HG03469 (cell line): ENCODE measurements at regions not wholly inside any gene's neighbourhood (a gene's known extent, or its start where the extent isn't known, plus 50 kb on each side); places are given as distances from the start of the nearest gene placed in this dataset.
"Not testable (repeated sequence)": the region's sequence is repeated elsewhere in the genome, so short reads cannot be mapped to it uniquely, and the experiment has no call there.

ENCODE experiments used
- ATAC-seq: cut with Tn5 transposase; IDR thresholded peaks from one replicate; pipeline ENCODE4 v1.9.1; 2021; ENCODE audit warnings: mild to moderate bottlenecking, moderate library complexity, moderate number of reproducible peaks; ENCODE audit not compliant: unreplicated experiment

- no peak for ATAC-seq
Measured at GRCh38 chr11:96508861-96509260, 119.0 kb downstream of the JRKL start.

- no peak for ATAC-seq
Measured at GRCh38 chr11:96520939-96521338, 131.1 kb downstream of the JRKL start.

GRCh38 chr11:96523656-96524055 lies 133.8 kb downstream of the JRKL start:
- ATAC-seq = no peak

- ATAC-seq = no peak
Measured at GRCh38 chr11:96524475-96524874, 134.7 kb downstream of the JRKL start.

- no peak for ATAC-seq
Measured at GRCh38 chr11:96530473-96530872, 140.7 kb downstream of the JRKL start.

GRCh38 chr11:96538104-96538503 lies 148.3 kb downstream of the JRKL start:
- no peak for ATAC-seq

GRCh38 chr11:96538622-96539021 lies 148.8 kb downstream of the JRKL start:
- no peak for ATAC-seq

GRCh38 chr11:96540875-96541274 lies 151.1 kb downstream of the JRKL start:
- no peak for ATAC-seq

- ATAC-seq = no peak
Measured at GRCh38 chr11:96543177-96543576, 153.4 kb downstream of the JRKL start.

- ATAC-seq = not testable (repeated sequence)
Measured at GRCh38 chr11:96545192-96545591, 155.4 kb downstream of the JRKL start.

- no peak for ATAC-seq
Measured at GRCh38 chr11:96551136-96551535, 161.3 kb downstream of the JRKL start.

- no peak for ATAC-seq
Measured at GRCh38 chr11:96554236-96554820, 164.5 kb downstream of the JRKL start.

GRCh38 chr11:96555826-96556225 lies 166.0 kb downstream of the JRKL start:
- not testable (repeated sequence) for ATAC-seq

GRCh38 chr11:96560727-96561126 lies 170.9 kb downstream of the JRKL start:
- ATAC-seq = not testable (repeated sequence)

- no peak for ATAC-seq
Measured at GRCh38 chr11:96567176-96567575, 177.4 kb downstream of the JRKL start.

- no peak for ATAC-seq
Measured at GRCh38 chr11:96567667-96568066, 177.9 kb downstream of the JRKL start.

GRCh38 chr11:96576383-96576782 lies 186.6 kb downstream of the JRKL start:
- ATAC-seq = no peak

GRCh38 chr11:96578379-96578778 lies 188.6 kb downstream of the JRKL start:
- no peak for ATAC-seq

GRCh38 chr11:96579656-96580055 lies 189.8 kb downstream of the JRKL start:
- ATAC-seq = no peak

GRCh38 chr11:96580476-96581040 lies 190.7 kb downstream of the JRKL start:
- ATAC-seq = no peak

- ATAC-seq = not testable (repeated sequence)
Measured at GRCh38 chr11:96585944-96586880, 196.4 kb downstream of the JRKL start.

GRCh38 chr11:96588793-96589192 lies 199.0 kb downstream of the JRKL start:
- not testable (repeated sequence) for ATAC-seq
